Dendritic cell treated with granulocyte-macrophage colony-stimulating factor and Interleukin-4, amounts not matched to agents 40 ng/mL and 50 ng/mL, for 4 days (primary cell): ENCODE measurements at regions not wholly inside any gene's neighbourhood (a gene's known extent, or its start where the extent isn't known, plus 50 kb on each side); places are given as distances from the start of the nearest gene placed in this dataset.
"Not testable (repeated sequence)": the region's sequence is repeated elsewhere in the genome, so short reads cannot be mapped to it uniquely, and the experiment has no call there.

Source experiments
- H3K27ac Mint-ChIP-seq: one replicate; pipeline ENCODE4 v1.8.0; 2022; ENCODE audit warnings: mild to moderate bottlenecking, mixed read lengths
- H3K27me3 Mint-ChIP-seq: one replicate; pipeline ENCODE4 v1.8.0; 2022; ENCODE audit warnings: mild to moderate bottlenecking, mixed read lengths
- H3K36me3 Mint-ChIP-seq: one replicate; pipeline ENCODE4 v1.8.0; 2022; ENCODE audit warnings: low read depth, mixed read lengths
- H3K4me1 Mint-ChIP-seq: one replicate; pipeline ENCODE4 v1.8.0; 2022; ENCODE audit warnings: low read depth, mixed read lengths
- H3K4me3 Mint-ChIP-seq: one replicate; pipeline ENCODE4 v1.8.0; 2022; ENCODE audit warnings: mild to moderate bottlenecking, moderate library complexity, mixed read lengths
- H3K9me3 Mint-ChIP-seq: one replicate; pipeline ENCODE4 v1.8.0; 2022; ENCODE audit warnings: mixed read lengths
- intact Hi-C: fragments of 100-400 bp; cut with micrococcal nuclease; formaldehyde crosslinking; loops from one replicate; pipeline ENCODE4 v1.15.0; 2022

DNA sequence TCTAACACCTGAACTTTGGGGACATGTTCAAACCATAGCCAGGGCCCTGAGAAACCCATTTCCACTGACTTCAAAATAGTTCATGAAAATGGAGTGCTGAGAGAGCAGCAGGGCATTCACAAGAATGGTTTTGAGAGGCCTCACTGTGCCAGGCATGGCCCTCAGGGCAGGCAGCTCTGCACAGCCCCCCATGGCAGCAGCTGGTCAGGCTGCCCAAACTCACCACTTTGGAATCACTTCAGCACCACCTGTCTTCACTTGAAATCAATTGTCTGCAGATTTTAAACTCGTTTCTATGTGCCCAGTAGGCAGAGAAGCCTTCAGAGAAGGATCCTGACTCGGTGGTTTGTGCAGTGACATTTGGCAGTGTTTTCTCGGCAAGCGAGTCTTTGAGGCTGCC is 73.8 kb upstream of the SAMD11 start:
- H3K4me3 Mint-ChIP-seq, H3K9me3 Mint-ChIP-seq, H3K27ac Mint-ChIP-seq, H3K4me1 Mint-ChIP-seq, intact Hi-C loops, H3K27me3 Mint-ChIP-seq: not testable (repeated sequence)
- H3K36me3 Mint-ChIP-seq = peaks cover 16% of the 10 kb centered on the region

- H3K4me3 Mint-ChIP-seq, H3K27ac Mint-ChIP-seq, H3K27me3 Mint-ChIP-seq, H3K9me3 Mint-ChIP-seq, intact Hi-C loops, H3K4me1 Mint-ChIP-seq: not testable (repeated sequence)
- peaks cover 20% of the 10 kb centered on the region for H3K36me3 Mint-ChIP-seq
These were observed 73.4 kb upstream of the SAMD11 start for GRCh38 chr1:850318-850717.

DNA sequence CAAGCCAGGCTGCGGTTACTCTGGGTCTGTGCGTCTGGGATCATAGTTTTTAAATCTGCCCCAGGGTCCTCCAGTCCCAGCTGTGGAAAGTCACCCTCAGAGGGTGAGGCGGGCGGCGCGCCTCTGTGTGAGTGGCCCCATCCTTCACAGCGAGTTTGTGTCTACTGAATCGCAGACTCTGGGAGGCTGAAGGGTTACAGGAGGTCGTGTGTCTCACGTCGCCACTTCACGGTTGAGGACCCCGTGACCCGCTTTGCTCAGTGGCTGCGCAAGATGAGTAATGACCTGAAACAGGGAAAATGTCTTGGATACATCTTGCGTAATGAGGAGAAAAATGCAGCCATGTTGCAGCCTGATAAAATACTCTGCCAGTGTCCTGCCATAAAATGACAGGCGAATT is 72.3 kb upstream of the SAMD11 start:
- H3K4me3 Mint-ChIP-seq, H3K27ac Mint-ChIP-seq, intact Hi-C loops, H3K9me3 Mint-ChIP-seq, H3K27me3 Mint-ChIP-seq, H3K4me1 Mint-ChIP-seq: not testable (repeated sequence)
- peaks cover 23% of the 10 kb centered on the region for H3K36me3 Mint-ChIP-seq

- H3K27ac Mint-ChIP-seq, H3K9me3 Mint-ChIP-seq, H3K4me3 Mint-ChIP-seq, H3K4me1 Mint-ChIP-seq, intact Hi-C loops, H3K27me3 Mint-ChIP-seq: not testable (repeated sequence)
- H3K36me3 Mint-ChIP-seq = peaks cover 23% of the 10 kb centered on the region
These were observed 71.9 kb upstream of the SAMD11 start for GRCh38 chr1:851841-852240.

DNA sequence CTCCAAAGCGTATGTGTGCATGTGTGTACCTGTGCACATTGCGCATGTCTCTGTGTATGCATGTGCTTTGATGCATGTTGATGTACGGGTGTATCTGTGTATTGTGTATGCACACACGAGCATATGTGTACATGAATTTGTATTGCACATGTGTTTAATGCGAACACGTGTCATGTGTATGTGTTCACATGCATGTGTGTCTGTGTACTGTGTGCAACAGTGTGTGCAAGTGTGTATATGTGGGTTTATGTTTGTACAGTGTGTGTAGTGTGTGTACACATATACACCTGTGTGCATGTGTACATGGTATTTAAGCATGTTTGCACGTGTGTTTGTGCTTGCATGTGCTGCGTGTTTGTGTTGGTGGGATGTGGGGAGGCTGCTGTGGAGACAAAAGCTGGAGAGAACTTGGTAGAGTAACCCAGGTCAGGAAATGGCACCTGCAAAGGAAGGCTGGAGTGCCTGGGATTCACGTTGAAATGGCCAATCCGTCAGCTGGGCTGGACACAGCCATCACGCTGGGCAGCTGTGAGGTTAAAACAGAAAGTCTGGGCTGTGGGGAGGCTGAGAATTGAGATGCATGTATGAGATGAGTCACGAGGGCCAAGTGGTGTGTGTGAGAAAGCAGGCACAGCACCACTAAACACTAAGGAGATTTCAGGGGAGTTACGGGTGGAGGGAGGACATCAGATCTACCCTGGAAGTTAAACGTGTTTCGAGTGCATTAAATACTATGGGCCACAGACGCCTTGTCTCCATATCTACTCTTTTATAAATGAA is 68.3 kb upstream of the SAMD11 start:
- Mint-ChIP-seq H3K27me3 (peaks cover 11% of the 10 kb centered on the region), H3K36me3 (peaks cover 23% of the 10 kb centered on the region)
- H3K4me1 Mint-ChIP-seq, H3K9me3 Mint-ChIP-seq, H3K4me3 Mint-ChIP-seq, intact Hi-C loops, H3K27ac Mint-ChIP-seq: not testable (repeated sequence)

GRCh38 chr1:856541-857057 is 67.1 kb upstream of the SAMD11 start:
- H3K9me3 Mint-ChIP-seq, H3K27ac Mint-ChIP-seq, intact Hi-C loops, H3K4me1 Mint-ChIP-seq, H3K4me3 Mint-ChIP-seq: not testable (repeated sequence)
- H3K27me3 Mint-ChIP-seq = peaks cover 14% of the 10 kb centered on the region
- peaks cover 23% of the 10 kb centered on the region for H3K36me3 Mint-ChIP-seq

- Mint-ChIP-seq H3K27me3 (peaks cover 14% of the 10 kb centered on the region), H3K36me3 (peaks cover 18% of the 10 kb centered on the region)
- H3K4me1 Mint-ChIP-seq, H3K4me3 Mint-ChIP-seq, H3K9me3 Mint-ChIP-seq, intact Hi-C loops, H3K27ac Mint-ChIP-seq: not testable (repeated sequence)
These were observed 65.6 kb upstream of the SAMD11 start for GRCh38 chr1:857926-858648.

- intact Hi-C loops, H3K9me3 Mint-ChIP-seq, H3K4me1 Mint-ChIP-seq, H3K27ac Mint-ChIP-seq, H3K4me3 Mint-ChIP-seq: not testable (repeated sequence)
- H3K27me3 Mint-ChIP-seq = peaks cover 14% of the 10 kb centered on the region
- peaks cover 16% of the 10 kb centered on the region for H3K36me3 Mint-ChIP-seq
These were observed 65.1 kb upstream of the SAMD11 start for GRCh38 chr1:858649-859041.

- H3K36me3 Mint-ChIP-seq, intact Hi-C loops, H3K9me3 Mint-ChIP-seq, H3K4me3 Mint-ChIP-seq, H3K27ac Mint-ChIP-seq, H3K4me1 Mint-ChIP-seq: not testable (repeated sequence)
- H3K27me3 Mint-ChIP-seq = peaks cover 14% of the 10 kb centered on the region
These were observed 62.8 kb upstream of the SAMD11 start for GRCh38 chr1:860941-861340.

GRCh38 chr1:861714-862113 is 62.0 kb upstream of the SAMD11 start:
- H3K27ac Mint-ChIP-seq = no peak overlapping the region
- H3K4me1 Mint-ChIP-seq = peaks cover 9% of the 10 kb centered on the region
- no peaks in the 10 kb centered on the region for H3K36me3 Mint-ChIP-seq
- no peak overlapping the region for H3K4me3 Mint-ChIP-seq
- peaks cover 12% of the 10 kb centered on the region for H3K27me3 Mint-ChIP-seq
- H3K9me3 Mint-ChIP-seq = no peaks in the 10 kb centered on the region
- intact Hi-C loops = no loop called here

DNA sequence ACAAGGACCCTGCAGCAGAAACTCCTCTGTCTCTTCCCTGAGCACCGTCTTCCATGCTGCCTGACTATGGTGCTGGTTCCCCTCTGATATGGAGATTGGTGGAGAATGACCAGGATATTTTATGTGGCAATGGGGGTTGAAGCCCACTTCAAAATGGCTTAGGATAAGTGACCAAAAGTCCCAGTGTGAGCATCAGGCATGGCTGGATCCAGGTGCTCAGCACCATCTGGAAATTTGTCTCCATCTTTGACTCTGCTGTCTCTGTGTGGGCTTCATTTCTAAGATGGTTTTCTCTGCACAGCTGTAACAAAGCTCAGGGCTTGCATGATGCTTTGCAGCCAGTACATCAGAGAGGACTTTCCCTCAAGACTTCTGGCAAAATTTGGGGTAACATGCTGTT is 61.1 kb upstream of the SAMD11 start:
- H3K36me3 Mint-ChIP-seq, intact Hi-C loops, H3K9me3 Mint-ChIP-seq, H3K4me3 Mint-ChIP-seq, H3K27ac Mint-ChIP-seq: not testable (repeated sequence)
- peaks cover 12% of the 10 kb centered on the region for H3K27me3 Mint-ChIP-seq
- peaks cover 10% of the 10 kb centered on the region for H3K4me1 Mint-ChIP-seq

DNA sequence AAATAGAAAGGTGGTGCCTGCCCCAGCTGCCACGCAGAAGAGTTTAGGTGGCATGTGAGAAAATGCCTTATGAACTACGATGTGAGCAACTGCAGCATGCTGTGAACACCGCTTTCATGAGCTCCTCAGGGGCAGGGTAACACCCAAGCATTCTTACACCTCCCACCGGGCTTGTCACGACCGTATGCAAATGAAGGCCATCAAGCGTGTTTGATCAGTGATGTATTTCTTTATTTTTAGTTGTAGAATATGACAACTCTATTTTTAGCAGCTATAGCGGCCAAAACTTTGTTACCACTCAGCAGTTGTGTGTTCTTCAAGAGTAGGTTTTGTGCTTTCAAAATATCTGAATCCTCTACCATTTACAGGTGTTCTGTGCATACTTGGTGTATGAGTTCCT is 58.1 kb upstream of the SAMD11 start:
- intact Hi-C loops, H3K27me3 Mint-ChIP-seq, H3K27ac Mint-ChIP-seq, H3K4me3 Mint-ChIP-seq, H3K36me3 Mint-ChIP-seq, H3K9me3 Mint-ChIP-seq: not testable (repeated sequence)
- H3K4me1 Mint-ChIP-seq = peaks cover 14% of the 10 kb centered on the region

GRCh38 chr1:866095-866494 is 57.6 kb upstream of the SAMD11 start:
- H3K27me3 Mint-ChIP-seq = no peaks in the 10 kb centered on the region
- no peaks in the 10 kb centered on the region for H3K9me3 Mint-ChIP-seq
- peaks cover 14% of the 10 kb centered on the region for H3K4me1 Mint-ChIP-seq
- no peak overlapping the region for H3K27ac Mint-ChIP-seq
- intact Hi-C loops = no loop called here
- no peaks in the 10 kb centered on the region for H3K36me3 Mint-ChIP-seq
- H3K4me3 Mint-ChIP-seq = no peak overlapping the region

- H3K27ac Mint-ChIP-seq, H3K9me3 Mint-ChIP-seq, H3K4me3 Mint-ChIP-seq, intact Hi-C loops, H3K27me3 Mint-ChIP-seq, H3K36me3 Mint-ChIP-seq: not testable (repeated sequence)
- H3K4me1 Mint-ChIP-seq = peaks cover 14% of the 10 kb centered on the region
These were observed 57.0 kb upstream of the SAMD11 start for GRCh38 chr1:866631-867299.
